Stimulated activated CD4-positive, alpha-beta T cell treated with anti-CD3 and anti-CD28 coated beads, Interleukin-1b, Interleukin-23, amount 100 ng/mL, for 1 hour (primary cell): ENCODE measurements at regions not wholly inside any gene's neighbourhood (a gene's known extent, or its start where the extent isn't known, plus 50 kb on each side); places are given as distances from the start of the nearest gene placed in this dataset.
"Not testable (repeated sequence)": the region's sequence is repeated elsewhere in the genome, so short reads cannot be mapped to it uniquely, and the experiment has no call there.

Experiments used
- DNase-seq, 2 donors: peaks; one replicate each; pipeline ENCODE4 v3.0.0-alpha.2; 2020; ENCODE audit warnings: low read depth in 2 of 2

DNA sequence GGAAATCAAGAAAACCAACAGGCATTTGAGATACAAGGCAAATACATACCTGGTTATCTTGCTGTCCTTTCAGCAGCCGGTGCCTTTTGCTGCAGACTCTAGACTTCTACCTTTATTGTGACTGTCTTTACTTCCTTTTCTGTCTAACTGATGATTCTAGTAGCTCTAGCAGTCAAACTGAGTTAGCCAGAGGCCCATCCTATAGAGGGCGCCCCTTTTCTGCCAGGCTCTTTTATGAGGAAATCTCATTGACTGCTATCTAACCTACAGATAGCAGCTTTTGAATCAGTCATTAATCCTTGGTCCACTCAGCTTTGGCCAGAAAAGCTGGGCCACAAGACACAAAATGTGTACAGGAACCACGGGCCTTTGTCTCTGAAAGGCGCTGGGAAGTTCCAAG, 87.5 kb upstream of the WSB1 start:
- no peak for DNase-seq

DNA sequence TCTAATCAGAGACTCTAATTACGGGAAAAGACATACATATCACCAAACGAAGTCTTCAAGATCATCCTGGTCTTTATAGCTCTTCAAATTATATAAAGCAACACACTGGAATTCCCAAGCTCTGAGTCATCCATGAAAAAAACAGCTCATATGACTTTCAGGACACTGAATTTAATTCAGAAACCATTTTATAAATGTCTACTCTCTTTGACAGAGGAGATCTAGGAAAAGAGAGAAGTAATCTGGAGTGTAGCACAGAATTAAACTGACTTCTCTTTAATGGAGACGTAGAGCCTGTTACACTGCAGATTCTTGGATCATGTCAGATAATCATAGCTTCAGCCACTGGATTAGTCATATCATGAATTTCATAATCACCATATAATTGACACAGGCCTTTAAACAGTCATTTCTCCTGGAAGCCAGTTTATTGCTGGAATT, 86.8 kb upstream of the WSB1 start:
- DNase-seq: no peak

DNA sequence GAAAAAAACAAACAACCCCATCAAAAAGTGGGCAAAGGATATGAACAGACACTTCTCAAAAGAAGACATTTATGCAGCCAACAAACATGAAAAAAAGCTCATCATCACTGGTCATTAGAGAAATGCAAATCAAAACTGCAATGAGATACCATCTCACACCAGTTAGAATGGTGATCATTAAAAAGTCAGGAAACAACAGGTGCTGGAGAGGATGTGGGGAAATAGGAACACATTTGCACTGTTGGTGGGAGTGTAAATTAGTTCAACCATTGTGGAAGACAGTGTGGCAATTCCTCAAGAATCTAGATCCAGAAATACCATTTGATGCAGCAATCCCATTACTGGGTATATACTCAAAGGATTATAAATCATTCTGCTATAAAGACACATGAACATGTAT, 85.5 kb upstream of the WSB1 start:
- DNase-seq: not testable (repeated sequence)

DNA sequence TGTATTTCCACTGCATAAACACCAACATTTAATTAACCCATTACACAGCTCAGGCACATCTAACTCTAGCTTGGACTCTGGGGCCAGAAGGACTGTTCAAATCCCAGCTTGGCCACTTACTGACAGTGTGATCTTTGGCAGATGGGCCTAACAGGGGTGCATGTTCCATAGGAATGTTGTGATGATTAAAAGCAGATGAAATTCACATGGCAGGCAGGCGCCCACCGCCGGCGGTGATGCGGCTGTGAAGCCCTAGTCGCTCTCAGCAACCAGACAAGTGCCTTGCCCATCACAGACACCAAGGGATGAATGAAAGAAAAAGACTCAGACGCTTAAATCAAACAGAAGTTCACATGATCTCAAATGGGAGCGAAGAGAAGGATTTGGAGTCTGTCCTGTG, 84.6 kb upstream of the WSB1 start:
- no peak for DNase-seq

DNA sequence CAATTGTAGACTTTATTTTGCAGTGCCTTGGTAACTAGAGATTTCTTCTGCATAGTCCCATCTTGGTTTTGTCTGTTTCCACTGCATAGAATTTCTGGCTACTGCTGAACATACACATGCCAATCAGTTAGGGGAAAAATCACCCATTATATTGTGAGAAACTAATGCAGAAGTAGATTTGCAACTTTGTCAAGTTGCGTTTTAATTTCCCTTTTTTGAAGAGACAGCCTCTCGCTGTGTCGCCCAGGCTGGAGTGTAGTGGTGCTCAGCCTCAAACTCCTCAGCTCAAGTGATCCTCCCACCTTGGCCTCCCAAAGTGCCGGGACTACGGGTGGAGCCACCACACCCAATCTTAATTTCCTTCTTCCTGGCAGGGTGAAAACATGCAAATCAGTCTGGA, 83.1 kb upstream of the WSB1 start:
- not testable (repeated sequence) for DNase-seq

DNA sequence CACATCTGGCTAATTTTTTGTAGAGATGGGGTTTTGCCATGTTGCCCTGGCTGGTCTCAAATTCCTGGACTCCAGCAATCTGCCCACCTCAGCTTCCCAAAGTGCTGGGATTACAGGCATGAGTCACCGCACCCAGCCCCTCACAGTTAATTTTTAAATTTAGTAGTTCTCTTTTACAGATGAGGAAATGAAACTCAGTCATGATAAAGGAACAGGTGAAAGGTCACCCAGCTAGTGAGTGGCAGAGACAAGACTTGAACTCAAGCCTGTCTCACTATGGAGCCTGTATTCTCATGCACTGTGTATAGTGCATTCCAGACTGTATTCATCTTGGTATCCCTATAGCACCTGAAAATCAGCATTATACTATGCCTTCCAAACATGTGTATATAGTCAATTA, 77.1 kb upstream of the WSB1 start:
- DNase-seq: no peak

DNA sequence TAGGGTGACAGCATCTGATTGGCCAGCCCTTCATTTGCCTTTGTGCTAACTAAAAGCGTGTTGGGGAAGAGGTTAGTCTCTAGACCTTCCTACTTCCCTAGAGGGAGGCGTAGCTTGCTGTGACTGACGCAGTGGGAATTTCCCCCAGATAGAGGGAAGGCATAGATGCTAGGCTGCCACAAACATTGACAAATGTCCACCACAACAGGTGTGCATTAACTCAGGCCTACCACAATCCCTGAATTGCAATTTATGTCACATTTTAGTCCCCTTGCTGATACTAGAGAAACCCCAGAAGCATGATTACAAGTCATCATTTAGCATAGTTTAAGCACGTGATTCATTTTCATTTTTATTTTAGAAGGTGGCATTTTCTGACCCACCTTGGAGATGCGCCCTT, 76.3 kb upstream of the WSB1 start:
- no peak for DNase-seq

DNA sequence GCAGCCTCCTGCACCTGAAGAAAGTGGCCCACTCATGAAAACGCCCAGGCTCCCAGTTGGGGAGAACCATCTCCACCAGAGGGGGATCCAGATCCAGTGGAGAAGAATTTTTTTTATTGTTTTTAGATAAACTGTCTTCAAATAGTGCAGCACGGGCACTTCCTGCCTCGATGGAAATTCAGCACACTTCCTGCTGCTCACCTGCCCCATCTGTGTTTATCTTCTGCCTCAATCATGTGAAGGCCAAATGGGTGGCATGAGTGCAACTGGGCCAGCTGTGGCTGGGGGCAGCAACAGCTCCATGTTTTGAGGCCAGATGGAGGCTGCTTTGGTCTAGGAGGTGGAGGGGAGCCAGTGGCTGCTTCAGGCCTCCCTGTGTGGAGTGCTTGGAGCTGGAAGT, 75.9 kb upstream of the WSB1 start:
- DNase-seq: no peak

DNA sequence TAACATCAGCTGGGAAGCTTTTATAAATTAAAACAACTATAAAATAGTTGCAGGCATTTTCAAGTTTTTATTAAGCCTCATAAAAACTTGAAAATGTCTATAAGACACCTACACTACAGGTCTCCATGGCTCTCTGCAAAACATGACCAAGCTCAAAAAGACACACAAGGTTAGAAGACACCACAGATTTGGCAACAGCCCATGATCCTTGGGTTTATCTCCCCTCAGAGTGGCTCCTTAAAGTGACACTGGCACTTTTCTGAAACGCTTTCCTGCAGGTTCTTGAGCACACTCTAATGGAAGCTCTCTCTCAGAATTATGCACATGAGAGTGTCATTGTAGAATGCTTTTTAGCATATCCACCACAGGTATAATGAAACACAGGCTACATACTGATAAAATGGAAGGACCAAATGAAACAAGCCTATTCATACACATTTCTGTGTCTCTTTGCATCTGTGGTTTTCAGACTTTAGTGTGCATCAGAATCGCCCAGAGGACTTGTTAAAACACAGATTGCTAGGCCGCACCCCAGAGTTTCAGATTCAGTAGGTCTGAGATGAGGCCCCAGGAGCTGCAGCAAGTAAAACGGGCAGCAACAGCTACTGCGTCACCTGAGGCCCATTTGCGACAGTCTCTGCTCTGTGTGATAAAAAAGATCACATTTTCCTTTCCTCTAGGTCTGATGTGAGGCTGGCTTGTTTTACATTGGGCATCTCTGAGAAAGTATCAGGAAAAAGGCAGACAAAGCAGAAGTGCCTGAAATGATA, 75.0 kb upstream of the WSB1 start:
- DNase-seq: no peak

DNA sequence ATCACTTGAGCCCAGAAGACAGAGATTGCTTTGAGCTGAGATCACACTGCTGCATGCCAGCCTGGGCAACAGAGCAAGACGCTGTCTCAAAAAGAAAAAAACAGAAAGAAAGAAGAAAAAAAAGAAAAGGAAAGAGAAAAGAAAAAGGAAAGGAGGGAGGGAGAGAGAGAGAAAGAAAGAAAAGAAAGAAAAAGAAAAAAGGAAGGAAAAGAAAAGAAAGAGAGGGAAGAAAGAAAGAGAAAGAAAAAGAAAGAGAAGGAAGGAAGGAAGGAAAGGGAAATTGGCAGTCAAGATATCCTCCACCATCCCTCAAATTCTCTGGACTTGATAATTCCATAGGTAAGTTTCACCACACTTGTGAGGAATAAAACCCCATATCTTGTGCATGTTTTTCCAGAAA, 71.4 kb upstream of the WSB1 start:
- DNase-seq: no peak

DNA sequence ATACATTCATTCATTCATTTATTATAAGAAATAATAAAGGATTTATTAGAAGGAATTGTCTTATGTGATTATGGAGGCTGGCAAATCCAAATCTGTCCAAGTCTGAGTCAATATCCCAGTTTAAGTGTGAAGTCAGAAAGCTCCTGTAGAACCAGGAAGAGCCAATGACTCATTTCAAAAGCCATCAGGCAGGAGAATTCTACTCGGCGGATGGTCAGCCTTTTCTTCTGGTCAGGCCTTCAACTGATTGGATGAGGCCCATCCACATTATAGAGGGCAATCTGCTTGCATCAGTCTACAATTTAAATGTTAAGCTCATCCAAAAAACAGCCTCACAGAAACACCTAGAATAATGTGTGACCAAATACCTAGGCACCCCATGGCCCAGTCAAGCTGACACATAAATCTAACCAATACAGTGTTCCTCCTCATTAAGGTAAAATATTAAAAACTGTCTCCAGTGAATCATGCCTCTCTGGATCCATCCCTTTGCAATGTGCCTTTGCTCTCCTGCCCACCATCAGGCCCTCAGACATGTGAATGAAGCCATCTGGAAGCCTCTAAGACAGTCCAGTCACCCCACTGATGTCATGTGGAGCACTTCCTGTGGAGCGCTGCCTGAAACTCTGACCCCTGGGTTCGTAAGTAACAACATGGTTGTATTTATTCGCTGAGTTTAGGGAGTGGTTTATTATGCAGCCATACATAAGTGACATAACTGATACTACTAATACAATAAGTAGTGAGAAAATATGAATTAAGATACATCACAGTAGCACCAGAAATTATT, 69.2 kb upstream of the WSB1 start:
- DNase-seq: no peak

DNA sequence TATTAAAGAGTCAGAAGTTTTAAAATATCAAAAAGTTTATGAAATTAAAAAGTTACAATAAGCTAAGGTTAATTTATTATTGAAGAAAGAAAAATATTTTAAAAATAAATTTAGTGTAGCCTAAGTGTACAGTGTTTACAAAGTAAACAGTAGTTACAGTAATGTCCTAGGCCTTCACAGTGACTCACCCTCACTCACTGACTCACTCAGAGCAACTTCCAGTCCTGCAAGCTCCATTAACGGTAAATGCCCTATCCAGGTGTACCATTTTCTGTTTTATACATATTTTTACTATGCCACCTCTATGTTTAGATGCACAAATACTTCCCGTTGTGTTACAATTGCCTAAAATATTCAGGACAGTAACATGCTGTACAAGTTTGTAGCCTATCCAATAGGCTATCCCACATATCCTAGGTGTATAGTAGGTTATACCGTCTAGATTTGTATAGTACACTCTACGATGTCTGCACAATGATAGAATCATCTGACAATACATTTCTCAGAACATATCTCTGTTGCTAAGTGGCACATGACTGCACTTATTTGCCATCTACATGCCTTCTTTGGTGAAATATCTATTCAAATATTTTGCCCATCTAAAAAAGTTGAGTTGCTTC, 67.2 kb upstream of the WSB1 start:
- no peak for DNase-seq

DNA sequence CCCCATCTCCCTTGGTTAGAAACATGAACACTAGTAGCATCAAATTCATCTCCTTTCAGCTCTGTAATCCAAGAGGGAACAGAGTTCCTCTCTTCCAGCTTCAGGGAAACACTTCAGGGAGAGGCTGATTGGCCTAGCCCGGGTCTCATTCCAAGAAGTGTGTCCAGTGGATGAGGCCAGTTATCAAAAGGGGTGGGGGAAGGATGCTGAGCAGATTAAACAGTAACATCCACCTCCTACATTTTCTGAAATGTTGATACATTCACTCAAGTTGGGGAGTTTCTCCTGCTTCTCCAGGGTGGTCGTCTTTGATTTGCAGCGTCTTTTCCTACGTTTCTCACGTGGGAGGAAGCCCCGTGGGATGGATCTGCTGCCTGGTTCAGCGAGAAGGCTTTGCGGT, 62.9 kb upstream of the WSB1 start:
- no peak for DNase-seq

DNA sequence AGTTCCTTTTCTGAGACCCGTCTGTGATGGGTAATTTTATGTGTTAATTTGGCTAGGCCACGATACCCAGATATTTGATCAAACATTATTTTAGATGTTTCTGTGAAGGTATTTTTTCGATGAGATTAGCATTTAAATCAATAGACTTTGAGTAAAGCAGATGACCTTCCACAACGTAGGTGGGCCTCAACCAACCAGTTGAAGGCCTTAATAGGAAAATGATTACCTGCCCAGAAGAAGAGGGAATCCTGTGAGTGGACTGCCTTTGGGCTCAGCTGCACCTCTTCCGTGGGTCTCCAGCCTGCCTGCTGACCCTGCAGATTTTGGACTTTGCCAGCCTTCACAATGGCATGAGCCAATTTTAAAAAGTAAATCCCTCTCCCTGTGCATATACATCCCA, 61.6 kb upstream of the WSB1 start:
- DNase-seq: no peak

DNA sequence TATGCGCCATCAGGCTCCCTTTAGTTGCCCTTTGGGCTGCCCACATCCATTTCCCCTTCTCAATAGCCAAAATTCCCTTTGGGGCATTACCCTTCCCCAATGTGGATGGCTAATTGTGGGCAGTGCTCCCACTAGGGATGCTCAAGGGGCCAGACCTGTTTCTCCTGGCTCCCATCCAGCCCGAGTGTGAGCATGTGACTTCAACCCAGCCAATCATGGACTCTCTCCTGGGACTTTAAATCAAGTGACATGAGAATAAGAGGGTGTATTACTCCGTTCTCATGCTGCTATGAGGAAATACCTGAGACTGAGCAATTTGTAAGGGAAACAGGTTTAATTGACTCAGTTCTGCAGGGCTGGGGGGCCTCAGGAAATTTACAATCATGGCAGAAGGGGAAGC, 60.9 kb upstream of the WSB1 start:
- DNase-seq: no peak

DNA sequence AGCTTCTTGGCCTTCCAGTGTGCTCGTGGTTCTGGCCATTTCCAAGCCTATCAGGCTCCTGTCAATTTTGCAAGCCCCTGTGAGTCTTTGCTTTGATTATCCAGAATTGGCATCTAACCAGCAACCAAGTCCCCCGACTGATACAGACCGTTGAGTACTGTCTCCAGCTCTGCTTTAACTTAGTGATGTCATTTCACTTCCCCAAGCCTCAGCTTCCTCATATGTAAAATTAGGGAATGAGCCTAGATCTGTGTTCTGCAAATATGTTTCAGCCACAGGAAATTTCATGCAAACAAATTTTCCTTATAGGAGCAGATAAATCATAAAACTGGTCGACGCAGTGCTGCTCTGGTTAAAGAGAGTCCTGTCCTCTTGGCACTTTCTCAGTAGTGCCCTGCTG, 60.1 kb upstream of the WSB1 start:
- DNase-seq: no peak

DNA sequence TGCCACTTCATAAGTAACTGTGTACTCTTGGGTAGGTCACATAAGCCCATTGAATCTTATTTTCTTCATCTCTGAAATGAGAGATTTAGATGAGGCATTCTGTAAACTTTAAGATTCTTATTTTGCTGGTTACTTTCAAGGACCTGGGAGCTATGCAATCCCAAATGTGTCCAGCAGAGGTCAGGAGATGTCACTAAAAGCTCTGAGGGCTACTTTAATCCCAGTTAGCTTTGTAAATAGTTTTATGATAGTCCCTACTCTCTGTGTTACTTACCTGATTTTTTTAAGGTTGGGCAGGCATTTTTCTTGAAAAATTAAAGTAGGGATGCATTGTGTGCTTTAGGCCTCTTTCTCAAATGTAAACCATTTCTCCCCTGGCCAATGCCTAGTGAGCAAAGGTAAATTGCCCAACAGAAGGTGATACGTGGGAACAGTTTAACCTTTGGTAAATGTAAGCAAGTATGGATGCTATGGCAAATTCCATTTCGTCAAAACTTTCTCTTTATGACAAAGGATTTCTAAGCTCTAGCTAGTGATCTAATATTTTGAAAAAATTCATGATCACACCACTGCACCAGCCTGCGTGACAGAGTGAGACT, 57.1 kb upstream of the WSB1 start:
- DNase-seq: peak; percentile 54 to 58

DNA sequence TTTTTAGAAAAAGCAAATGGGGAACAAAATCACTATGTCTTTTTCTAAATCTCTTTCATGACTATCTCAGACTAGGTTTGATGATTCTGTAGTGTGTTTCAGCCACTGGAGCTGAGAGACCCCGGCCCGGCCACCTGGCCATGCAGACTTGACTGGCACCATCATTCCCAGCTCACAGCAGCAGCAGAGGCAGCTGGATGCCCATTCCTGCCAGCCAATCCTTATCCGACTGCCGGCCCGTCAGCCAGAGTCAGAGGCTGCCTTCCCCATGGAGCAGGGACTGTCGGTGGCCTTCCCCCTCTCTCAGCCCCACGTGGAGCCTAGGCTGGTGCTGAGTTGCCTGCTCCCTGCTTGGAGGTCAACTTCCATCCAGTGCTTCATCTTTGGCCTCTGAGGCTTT, 56.0 kb upstream of the WSB1 start:
- DNase-seq: no peak

DNA sequence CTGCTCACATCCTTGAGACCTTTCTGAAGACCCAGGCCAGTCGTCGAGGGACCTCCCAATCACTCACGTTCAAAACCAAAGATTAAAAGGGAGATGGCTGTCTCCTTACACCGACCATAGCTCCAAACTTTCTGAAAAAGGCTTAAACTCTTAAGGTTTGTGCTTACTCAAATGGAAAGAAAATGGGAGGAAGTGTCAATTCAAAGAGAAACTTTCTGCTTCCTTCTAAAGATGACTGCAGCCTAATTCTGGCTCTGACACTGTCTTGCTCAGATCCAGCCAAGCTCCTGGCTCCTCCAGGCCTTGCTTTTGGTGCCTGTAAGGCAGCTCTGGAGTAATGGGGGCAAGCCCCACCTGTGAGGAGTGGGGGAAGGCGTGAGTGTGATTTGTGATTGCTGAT, 54.9 kb upstream of the WSB1 start:
- no peak for DNase-seq

DNA sequence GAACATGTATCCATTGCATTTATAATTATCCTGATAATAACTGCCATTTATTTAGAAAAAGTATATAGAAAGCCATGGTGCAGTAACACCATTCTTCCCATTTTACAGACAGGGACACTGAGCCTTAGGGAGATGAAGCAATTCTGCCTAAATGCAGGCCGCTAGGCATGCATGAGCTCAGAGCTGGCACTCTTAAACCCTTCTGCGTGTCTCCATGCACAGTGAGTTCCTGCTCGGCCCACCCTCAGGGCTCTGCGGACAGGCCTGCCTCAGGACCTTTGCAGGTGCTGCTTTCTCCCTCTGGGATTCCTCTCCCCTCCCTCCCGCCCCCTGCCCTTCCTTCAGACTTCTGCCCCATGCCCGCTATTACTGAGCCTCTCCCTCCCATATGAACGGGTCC, 54.3 kb upstream of the WSB1 start:
- no peak for DNase-seq

DNA sequence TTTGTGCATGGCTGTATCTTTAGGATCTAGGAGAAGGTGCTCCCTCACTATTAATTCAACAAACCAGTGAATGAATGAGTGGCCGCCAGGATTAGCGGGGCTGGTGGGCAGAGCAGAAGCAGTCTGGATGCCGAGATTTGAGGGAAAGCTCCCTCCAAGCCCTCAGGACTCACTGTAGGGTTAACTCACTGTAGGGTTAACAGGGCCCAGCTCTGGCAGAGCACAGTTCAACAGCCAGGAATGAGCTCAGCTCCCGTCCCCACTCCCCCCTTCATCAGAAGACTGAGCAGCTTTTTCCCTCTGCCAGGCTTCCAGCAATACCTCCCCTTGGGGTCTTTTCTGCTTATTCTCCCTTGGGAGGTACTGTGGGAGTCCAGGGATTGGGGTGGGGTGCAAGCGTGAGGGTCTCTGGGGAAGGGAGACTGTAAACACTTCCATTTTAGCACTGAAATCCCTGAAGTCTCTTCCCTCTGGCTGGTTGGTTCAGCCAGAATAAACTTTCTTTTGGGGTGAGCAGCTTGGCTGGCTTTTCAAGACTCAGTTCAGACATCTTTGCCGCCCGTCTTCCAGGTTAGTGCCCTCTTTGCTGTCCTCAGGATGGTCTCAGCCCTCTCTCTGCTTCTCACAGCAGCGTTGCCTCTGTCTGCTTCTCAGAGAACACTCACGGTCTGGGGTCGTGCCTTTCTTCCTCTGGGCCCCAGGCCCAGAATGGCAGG, 53.7 kb upstream of the WSB1 start:
- DNase-seq: no peak

DNA sequence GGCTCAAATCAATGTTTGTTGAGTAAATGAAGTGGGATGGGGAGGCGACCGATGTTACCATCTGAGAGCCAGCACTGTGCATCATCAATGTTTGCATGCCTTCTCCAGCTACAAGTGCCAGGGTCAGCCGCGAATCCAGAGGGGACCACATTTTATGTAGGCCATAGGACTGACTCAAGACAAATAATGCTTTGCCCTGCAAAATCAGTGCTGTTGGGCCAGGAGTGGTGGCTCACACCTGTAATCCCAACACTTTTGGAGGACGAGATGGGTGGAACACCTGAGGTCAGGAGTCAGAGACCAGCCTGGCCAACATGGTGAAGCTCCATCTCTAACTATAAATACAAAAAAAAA, 53.1 kb upstream of the WSB1 start:
- no peak for DNase-seq
